ENCODE measurements at regions not wholly inside any gene's neighbourhood (a gene's known extent, or its start where the extent isn't known, plus 50 kb on each side); places are given as distances from the start of the nearest gene placed in this dataset.

DNA sequence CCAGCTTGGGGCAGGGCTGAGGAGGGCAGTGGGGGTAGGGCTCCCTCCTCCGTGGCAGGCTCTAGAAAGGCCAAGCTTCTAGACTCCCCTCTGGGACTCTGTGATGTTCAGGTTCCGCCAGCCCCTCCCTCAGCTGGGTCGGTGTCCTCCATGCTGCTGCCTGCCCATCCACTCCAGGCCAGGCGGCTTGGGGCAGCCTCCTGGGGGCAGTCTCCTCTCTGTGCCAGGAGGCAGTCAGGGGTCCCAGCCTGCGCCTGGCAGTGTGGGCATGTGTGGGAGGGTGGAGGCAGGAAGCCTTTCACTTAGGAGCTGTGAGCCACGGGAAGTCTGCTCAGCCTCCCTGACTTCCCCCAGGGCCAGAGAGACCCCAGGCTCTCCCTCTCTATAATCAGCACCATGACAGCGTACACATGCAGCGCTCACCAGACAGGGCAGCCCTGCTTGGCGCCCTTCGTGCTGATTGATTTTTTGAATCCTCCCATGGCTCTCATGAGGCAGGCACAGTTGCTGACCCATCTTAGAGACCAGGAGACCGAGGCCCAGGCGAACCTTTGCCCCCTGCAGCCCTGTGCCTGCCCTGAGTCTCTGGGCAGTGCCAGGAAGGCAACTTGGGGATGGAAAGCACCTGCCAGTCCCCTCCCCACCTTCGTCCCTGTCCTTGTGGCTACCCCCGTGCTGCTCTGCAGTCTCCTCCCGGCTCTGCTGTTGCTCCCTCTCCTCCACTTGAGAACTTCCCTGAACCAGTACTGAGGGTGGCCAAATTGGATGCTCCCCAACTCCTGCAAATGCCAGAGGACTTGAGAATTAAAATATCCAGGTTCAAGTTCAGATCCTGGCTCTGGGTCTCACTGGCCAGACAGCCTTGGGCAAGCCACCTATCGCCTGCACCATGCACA lies 234.7 kb upstream of the GSE1 start:
- no TSS peak for BruUV-seq (replicated peaks)
- Histone ChIP-seq H3K36me3 (ENCODE audit: low read depth) (no peaks in the 10 kb centered on the region), H3K27ac (no peak overlapping the region), H3K9me3 (ENCODE audit: insufficient read depth, low read depth) (no peaks in the 10 kb centered on the region), H3K4me2 (no peak overlapping the region), H3F3A (ENCODE audit: insufficient read depth, low read depth) (peaks cover 8% of the 10 kb centered on the region; the same call in 1 of the 2 replicates), H3K4me1 (replicated peaks; ENCODE audit: insufficient read depth) (peaks cover under 1% of the 10 kb centered on the region; the same call in 1 of the 2 replicates), H3K79me2 (ENCODE audit: low read depth) (no peaks in the 10 kb centered on the region), H4K20me1 (ENCODE audit: insufficient read depth) (no peaks in the 10 kb centered on the region), H3K9me2 (ENCODE audit: insufficient read depth) (no peaks in the 10 kb centered on the region), H2AFZ (no peak overlapping the region), H3K4me3 (no peak overlapping the region), H3K27me3 (ENCODE audit: insufficient read depth, low read depth) (no peaks in the 10 kb centered on the region)
- intact Hi-C loops (cut with micrococcal nuclease; ENCODE audit: unreplicated experiment), result no loop called here
- no peak for DNase-seq
- no peak for TF ChIP-seq CTCF (conservative IDR thresholded peaks at IDR 0.05)
- TF ChIP-seq EZH2 (IDR thresholded peaks at IDR 0.05; ENCODE audit: low read depth), result no peak
- CTCF ChIA-PET, result no interaction called here
- POLR2A ChIA-PET (ENCODE audit: unreplicated experiment), result no interaction called here

GRCh38 chr16:85379041-85380001 lies 233.8 kb upstream of the GSE1 start:
- Histone ChIP-seq H4K20me1 (ENCODE audit: insufficient read depth) (no peaks in the 10 kb centered on the region; the same call in 1 of the 2 replicates), H3K79me2 (ENCODE audit: low read depth) (no peaks in the 10 kb centered on the region), H3K4me1 (replicated peaks; ENCODE audit: insufficient read depth) (0 out of 2 replicates have a peak, but pooled peaks cover under 1% of the 10 kb centered on the region), H3K27me3 (ENCODE audit: insufficient read depth, low read depth) (no peaks in the 10 kb centered on the region), H3K4me2 (no peak overlapping the region), H3K36me3 (ENCODE audit: low read depth) (no peaks in the 10 kb centered on the region), H2AFZ (no peak overlapping the region), H3K9me3 (ENCODE audit: insufficient read depth, low read depth) (no peaks in the 10 kb centered on the region), H3K4me3 (no peak overlapping the region), H3F3A (ENCODE audit: insufficient read depth, low read depth) (peaks cover 11% of the 10 kb centered on the region; the same call in 1 of the 2 replicates), H3K27ac (no peak overlapping the region), H3K9me2 (ENCODE audit: insufficient read depth) (no peaks in the 10 kb centered on the region)
- CTCF ChIA-PET, result no interaction called here
- TF ChIP-seq CTCF (conservative IDR thresholded peaks at IDR 0.05) (no peak), EZH2 (IDR thresholded peaks at IDR 0.05; ENCODE audit: low read depth) (no peak)
- POLR2A ChIA-PET (ENCODE audit: unreplicated experiment), result no interaction called here
- BruUV-seq (replicated peaks), result no TSS peak
- intact Hi-C loops (cut with micrococcal nuclease; ENCODE audit: unreplicated experiment), result no loop called here
- DNase-seq, result no peak

DNA sequence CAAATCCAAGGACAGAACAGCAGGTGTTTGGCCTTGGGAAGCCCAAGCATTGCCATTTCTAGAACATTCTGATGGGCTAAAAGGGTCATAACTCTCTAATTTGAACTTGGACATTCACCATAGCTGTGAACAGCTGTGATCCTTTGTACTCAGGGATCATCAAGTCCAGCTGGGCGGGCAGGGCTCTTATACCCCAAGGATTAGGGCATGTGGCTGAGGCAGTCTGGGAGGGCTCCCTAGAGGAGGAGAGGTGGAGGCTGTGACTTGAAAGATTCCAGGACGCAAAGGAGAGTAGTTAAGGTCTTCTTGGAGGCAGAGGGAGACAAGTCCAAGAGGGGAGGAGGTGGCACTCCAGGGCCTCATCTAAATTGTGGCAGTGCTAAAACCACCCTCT lies 233.1 kb upstream of the GSE1 start:
- BruUV-seq (replicated peaks), result no TSS peak
- Histone ChIP-seq H3K27me3 (ENCODE audit: insufficient read depth, low read depth) (no peaks in the 10 kb centered on the region), H3K4me2 (no peak overlapping the region), H3K4me1 (replicated peaks; ENCODE audit: insufficient read depth) (0 out of 2 replicates have a peak, but pooled peaks cover 7% of the 10 kb centered on the region), H3K79me2 (ENCODE audit: low read depth) (no peaks in the 10 kb centered on the region), H3K4me3 (no peak overlapping the region), H3F3A (ENCODE audit: insufficient read depth, low read depth) (peaks cover 16% of the 10 kb centered on the region; the same call in 1 of the 2 replicates), H3K27ac (no peak overlapping the region), H3K9me3 (ENCODE audit: insufficient read depth, low read depth) (no peaks in the 10 kb centered on the region), H3K36me3 (ENCODE audit: low read depth) (no peaks in the 10 kb centered on the region), H4K20me1 (ENCODE audit: insufficient read depth) (no peaks in the 10 kb centered on the region; the same call in 1 of the 2 replicates), H2AFZ (no peak overlapping the region), H3K9me2 (ENCODE audit: insufficient read depth) (no peaks in the 10 kb centered on the region)
- TF ChIP-seq EZH2 (IDR thresholded peaks at IDR 0.05; ENCODE audit: low read depth) (no peak), CTCF (conservative IDR thresholded peaks at IDR 0.05) (no peak)
- intact Hi-C loops (cut with micrococcal nuclease; ENCODE audit: unreplicated experiment), result no loop called here
- POLR2A ChIA-PET (ENCODE audit: unreplicated experiment), result no interaction called here
- CTCF ChIA-PET, result no interaction called here
- DNase-seq, result no peak

All from PC-9 (cell line).